Gastrocnemius medialis (tissue), 4 donors: ENCODE measurements at regions not wholly inside any gene's neighbourhood (a gene's known extent, or its start where the extent isn't known, plus 50 kb on each side); places are given as distances from the start of the nearest gene placed in this dataset.

Experiments used
- POLR2A ChIP-seq, 2 donors: fragments of 450-650 bp; IDR thresholded peaks; one replicate each; pipeline ENCODE4 v1.6.1; 2017; ENCODE audit warnings: antibody characterized with exemption in 2 of 2, mild to moderate bottlenecking in 2 of 2, moderate library complexity in 2 of 2
- TF ChIP-seq, protein P1 (sequence below), 5 experiments: fragments of 450-650 bp in 3 of 5; fragments of 200-600 bp in 2 of 5; sonication (generic) in 2 of 5; IDR thresholded peaks in 4 of 5; conservative IDR thresholded peaks in 1 of 5; 1 replicate in 4 of 5; 2 replicates in 1 of 5; pipeline ENCODE4 v1.5.1; 2016 to 2019; ENCODE audit warnings: antibody characterized with exemption in 5 of 5, mild to moderate bottlenecking in 3 of 5, moderate library complexity in 3 of 5

DNA sequence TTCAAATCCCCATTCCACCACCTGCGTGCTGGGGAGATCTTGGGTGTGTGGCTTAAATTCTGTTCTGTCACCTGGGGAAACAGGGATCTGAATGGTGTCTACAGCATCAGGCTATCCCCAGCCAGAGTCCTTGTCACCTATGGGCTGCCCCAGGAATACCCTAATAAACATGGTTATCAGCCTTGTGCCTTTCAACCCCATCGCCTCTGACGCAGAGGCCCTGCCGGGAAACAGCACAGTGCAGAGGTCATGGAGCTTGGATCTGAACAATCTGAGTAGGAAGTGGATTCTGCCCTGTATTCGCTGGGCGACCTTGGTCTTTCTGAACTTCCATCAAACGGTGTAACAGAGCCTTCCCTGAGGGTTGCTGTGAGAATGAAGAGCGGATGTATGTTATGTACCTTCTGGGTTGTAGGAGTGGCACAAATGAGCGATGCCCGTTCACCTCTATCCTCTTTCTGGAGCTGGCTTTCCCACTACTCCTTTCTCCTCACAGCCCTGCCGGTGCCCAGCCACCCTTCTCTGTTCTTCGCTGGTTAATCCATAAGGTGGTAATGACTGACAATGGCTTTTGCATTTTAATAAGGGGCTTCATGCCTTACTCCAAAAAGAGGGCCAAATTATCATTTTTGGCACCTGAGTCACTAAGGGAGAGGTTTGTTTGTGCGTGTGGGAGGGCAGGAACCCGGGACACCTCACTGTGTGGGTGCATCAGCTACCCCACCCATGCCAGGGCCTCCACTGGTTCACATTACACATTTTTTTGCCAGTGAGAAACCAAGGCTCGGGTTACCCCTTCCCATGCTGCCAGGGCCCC lies 256.5 kb downstream of the MYCN start:
- TF ChIP-seq, protein P1, sequence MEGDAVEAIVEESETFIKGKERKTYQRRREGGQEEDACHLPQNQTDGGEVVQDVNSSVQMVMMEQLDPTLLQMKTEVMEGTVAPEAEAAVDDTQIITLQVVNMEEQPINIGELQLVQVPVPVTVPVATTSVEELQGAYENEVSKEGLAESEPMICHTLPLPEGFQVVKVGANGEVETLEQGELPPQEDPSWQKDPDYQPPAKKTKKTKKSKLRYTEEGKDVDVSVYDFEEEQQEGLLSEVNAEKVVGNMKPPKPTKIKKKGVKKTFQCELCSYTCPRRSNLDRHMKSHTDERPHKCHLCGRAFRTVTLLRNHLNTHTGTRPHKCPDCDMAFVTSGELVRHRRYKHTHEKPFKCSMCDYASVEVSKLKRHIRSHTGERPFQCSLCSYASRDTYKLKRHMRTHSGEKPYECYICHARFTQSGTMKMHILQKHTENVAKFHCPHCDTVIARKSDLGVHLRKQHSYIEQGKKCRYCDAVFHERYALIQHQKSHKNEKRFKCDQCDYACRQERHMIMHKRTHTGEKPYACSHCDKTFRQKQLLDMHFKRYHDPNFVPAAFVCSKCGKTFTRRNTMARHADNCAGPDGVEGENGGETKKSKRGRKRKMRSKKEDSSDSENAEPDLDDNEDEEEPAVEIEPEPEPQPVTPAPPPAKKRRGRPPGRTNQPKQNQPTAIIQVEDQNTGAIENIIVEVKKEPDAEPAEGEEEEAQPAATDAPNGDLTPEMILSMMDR (IDR thresholded peaks at IDR 0.05 in 4 of 5, conservative IDR thresholded peaks at IDR 0.05 in 1 of 5): no peak
- TF ChIP-seq POLR2A (IDR thresholded peaks at IDR 0.05): no peak
